ENCODE measurements at regions not wholly inside any gene's neighbourhood (a gene's known extent, or its start where the extent isn't known, plus 50 kb on each side); places are given as distances from the start of the nearest gene placed in this dataset.
"Not testable (repeated sequence)": the region's sequence is repeated elsewhere in the genome, so short reads cannot be mapped to it uniquely, and the experiment has no call there.

DNA sequence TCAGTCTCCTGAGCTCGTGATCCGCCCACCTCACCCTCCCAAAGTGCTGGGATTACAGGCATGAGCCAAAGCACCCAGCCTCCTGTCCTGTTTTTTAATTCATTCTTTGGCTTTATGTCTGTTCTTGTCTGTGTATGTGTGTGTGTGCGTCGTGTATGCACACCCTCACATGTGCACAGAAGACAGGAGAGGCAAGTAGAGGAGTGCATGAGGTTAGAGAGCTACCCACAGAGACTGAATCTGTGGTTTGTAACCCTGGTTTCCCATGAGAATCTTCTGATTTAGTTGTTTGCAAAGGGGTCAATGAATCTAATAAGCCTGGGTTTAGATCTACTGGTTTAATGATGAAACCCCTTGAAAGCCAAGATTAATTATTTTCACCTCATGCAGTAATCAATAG lies 1090.0 kb downstream of the EPHA3 start:
- DNase-seq (ENCODE audit: low read depth) = not testable (repeated sequence)

DNA sequence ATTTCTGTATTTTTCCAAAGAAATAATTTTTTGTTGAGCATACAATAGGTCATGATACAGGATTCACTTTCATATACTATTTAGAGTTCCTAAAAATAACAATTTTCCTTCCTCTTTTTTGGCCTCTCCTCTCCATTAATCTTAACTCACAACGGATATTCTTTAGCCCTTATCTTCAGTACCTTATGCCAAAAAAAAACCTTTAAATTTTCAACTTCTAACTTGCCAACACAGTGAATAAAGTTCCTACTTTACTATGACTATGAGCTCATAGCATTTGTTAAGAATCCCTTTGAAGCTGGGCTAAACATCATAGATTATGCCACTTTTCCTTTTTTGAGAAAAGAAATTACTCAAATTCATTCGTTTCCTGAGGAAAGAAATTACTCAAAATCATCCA lies 1095.5 kb downstream of the EPHA3 start:
- not testable (repeated sequence) for DNase-seq (ENCODE audit: low read depth)

DNA sequence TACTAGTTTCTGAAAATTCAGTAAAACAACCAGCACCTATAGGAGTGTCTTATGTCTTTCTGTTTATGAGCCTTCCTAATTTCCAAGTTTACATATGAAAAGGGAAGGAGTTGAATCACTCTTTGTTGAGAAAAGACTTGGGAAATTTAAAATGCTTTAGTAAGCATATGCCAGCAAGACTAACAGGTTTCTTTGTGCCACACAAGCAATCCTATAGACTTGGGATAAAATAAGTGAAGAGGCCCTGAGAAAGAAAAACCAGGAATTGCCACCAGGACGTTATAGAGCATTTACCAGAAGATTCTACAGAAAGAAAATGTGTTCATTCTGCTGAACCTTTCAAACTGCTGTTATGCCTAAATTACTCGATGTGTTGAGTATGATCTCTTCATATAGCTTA lies 1099.1 kb downstream of the EPHA3 start:
- not testable (repeated sequence) for DNase-seq (ENCODE audit: low read depth)

DNA sequence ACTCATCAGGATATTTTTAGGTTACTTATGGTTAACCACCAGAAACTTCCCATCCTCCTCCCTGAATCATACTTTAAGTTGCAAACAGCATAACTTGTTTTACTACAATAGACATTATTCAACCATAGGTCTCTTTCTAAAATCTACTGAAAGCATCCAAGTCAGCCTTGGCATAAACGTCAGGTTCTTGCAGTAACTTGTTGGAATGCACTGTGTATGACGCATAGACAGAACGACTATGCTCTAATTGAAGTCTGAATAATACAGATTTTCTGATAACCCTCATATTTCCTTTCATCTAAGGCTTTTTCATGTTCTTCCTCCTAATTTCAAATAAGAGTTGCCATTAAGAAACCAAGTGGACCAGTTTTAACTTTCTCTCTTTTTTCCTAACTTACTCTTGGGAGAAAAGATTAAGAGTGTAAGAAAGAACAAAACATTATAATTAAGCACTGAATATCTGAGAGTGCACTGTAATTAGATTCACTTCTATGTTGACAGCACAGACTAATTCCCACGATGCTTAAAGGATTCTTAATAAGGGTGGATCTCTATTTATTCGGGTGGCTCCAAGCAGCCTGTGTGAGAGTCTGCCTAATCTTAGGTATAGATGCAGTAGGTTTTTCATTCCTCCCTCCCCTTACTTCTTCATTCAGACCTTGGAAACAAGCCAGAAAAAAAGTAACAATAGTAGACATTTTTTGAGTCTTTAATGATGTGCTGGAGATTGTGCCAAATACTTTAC lies 1100.1 kb downstream of the EPHA3 start:
- DNase-seq (ENCODE audit: low read depth) = not testable (repeated sequence)

DNA sequence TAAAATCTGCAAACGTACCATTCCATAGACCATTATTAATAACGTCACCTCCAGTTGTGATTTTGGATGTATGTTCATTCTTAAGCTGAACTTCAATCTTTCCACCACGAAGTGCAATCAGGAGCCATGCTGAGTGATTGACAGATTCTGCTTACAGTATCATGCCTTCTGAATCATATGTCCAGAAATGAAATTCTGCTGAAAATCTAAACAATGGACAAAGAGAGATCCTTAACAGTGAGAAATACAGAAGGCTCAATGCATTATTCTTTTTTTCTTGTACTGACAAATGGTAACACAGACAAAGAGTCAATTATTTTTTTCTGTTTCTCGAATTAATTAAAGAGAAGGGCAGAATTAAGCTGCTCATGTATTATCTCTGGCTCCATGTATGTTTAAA lies 1114.5 kb downstream of the EPHA3 start:
- DNase-seq (ENCODE audit: low read depth) = no peak

DNA sequence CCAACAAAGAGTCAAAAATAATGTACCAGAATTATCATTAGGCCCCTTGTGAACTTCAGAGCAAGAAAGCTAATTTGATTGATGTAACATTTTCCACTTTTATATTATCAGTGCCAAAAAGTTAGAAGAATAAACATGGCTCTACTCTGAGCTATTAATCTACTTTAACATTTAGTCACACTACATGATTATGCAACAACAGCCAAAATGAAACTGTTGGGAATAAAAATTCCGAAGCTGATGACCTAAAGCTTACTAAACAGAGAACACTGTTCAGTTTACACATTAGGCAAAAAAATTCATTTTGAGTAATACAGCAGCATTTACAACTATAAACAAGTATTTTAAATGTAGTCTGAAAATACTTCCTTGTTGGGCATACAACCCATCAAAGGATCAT lies 1134.1 kb downstream of the EPHA3 start:
- no peak for DNase-seq (ENCODE audit: low read depth)

DNA sequence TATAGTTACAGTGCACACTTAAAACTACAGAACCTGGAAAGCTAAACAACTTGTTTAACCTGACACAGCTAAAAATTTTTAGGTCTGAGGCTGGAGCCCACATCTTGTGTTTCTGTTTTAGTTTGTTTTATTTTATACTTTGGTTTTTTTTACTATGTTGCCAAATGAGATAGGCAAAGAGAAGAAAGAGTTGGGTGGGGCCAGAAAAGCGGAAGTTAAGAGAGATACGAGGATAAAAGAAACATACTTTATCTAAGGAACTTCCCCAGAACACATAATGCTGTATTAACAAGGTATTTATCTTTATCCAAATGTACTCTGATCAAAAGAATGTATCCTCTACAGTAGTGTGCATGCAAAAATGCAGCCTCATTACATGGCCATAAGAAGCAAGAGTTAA lies 1145.7 kb downstream of the EPHA3 start:
- no peak for DNase-seq (ENCODE audit: low read depth)

DNA sequence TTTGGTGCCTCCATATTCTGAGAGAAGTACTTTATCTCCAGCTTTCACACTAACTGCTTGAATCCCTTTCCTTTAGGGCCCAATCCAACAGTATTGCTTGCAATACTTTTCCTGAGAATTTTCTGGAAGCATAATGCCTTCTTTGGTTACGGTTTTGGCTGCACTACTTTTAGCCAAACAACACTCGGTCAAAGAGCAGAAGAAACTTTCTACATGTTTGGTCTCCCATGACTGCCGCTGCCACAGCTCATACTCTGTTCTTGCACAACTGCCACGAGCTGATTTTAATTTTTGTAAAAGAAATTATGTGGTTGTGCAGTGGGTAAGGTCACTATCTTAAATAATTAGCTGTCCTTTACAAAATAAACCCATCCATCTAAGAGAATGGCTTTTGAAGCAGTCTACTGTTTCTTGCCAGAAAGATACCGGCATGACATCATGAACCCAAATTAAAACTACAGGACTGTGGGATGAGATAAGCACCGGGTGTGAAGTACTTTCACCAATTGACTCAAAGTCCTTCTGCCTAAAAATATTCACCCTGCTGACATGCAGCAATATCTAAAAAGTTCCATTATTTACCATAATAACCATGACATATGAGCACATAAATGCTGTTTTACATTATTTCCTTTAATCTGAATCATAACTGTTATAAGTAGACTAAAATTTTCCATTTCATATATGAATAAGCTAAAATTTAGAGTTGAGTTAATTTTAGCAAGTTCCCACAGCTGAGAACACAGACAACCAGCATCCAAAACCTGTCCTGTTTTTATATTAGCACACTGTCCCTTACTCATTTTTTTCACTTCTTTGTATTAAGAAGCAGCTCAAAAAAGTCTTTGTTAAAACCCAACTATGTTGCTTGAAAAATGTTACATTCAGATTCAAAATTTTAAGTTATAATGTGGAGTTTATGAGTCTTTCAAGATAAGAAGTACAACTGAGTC lies 1154.3 kb downstream of the EPHA3 start:
- no peak for DNase-seq (ENCODE audit: low read depth)
